CD4-positive, alpha-beta T cell (primary cell): ENCODE measurements at regions not wholly inside any gene's neighbourhood (a gene's known extent, or its start where the extent isn't known, plus 50 kb on each side); places are given as distances from the start of the nearest gene placed in this dataset.

ENCODE experiments used
- ATAC-seq: fragments of 200-7000 bp; cut with Tn5 transposase; one replicate; pipeline ENCODE4 v1.10.0; 2022; ENCODE audit warnings: mild to moderate bottlenecking; ENCODE audit not compliant: poor library complexity
- CTCF ChIA-PET: fragments of 350-600 bp; sonication (Branson Sonifier 250); formaldehyde crosslinking; loops from one replicate; lab custom pipeline; 2021; ENCODE audit warnings: antibody characterized with exemption, inconsistent platforms; lab: Charles Lee
- POLR2A ChIA-PET: fragments of 350-600 bp; sonication (Branson Sonifier 250); formaldehyde crosslinking; loops from one replicate; lab custom pipeline; 2021; ENCODE audit warnings: antibody characterized with exemption, inconsistent platforms; lab: Charles Lee
- DNase-seq, 14 experiments: peaks; one replicate each; pipeline ENCODE4 v3.0.0-alpha.2; 2013 to 2020; ENCODE audit warnings: mixed read lengths in 2 of 14
- H3K27ac ChIP-seq, 2 donors: one replicate each; pipeline versions ENCODE4 v1.5.1 to v1.7.0; 2013; ENCODE audit warnings: low read length in 2 of 2, low read depth in 1 of 2, mild to moderate bottlenecking in 1 of 2
- H3K27me3 ChIP-seq, 2 experiments: 1 replicate in 1 of 2; 2 replicates in 1 of 2; pipeline versions ENCODE4 v1.6.1 to v1.7.0; 2013; ENCODE audit warnings: low read length in 2 of 2, control low read depth in 1 of 2, mild to moderate bottlenecking in 1 of 2, moderate library complexity in 1 of 2; ENCODE audit not compliant: insufficient read depth in 2 of 2, control insufficient read depth in 1 of 2
- H3K36me3 ChIP-seq: one replicate; pipeline ENCODE4 v1.6.1; 2013; ENCODE audit warnings: low read length, control low read depth; ENCODE audit not compliant: insufficient read depth
- H3K4me1 ChIP-seq: one replicate; pipeline ENCODE4 v1.6.1; 2013; ENCODE audit warnings: low read length, control low read depth; ENCODE audit not compliant: insufficient read depth
- H3K4me3 ChIP-seq: one replicate; pipeline ENCODE4 v1.5.1; 2013; ENCODE audit warnings: mild to moderate bottlenecking, low read length, moderate library complexity
- H3K9me3 ChIP-seq, 2 experiments: 1 replicate in 1 of 2; 2 replicates in 1 of 2; pipeline versions ENCODE4 v1.6.1 to v1.7.0; 2013; ENCODE audit warnings: low read length in 2 of 2, mild to moderate bottlenecking in 2 of 2, control low read depth in 1 of 2, moderate library complexity in 1 of 2; ENCODE audit not compliant: control insufficient read depth in 1 of 2, insufficient read depth in 1 of 2
- H3K27ac Mint-ChIP-seq: one replicate; pipeline ENCODE4 v1.8.0; 2020; ENCODE audit warnings: mixed read lengths
- H3K27me3 Mint-ChIP-seq: one replicate; pipeline ENCODE4 v1.8.0; 2021; ENCODE audit warnings: mixed read lengths
- H3K36me3 Mint-ChIP-seq: one replicate; pipeline ENCODE4 v1.8.0; 2021; ENCODE audit warnings: low read depth, mixed read lengths
- H3K4me1 Mint-ChIP-seq: one replicate; pipeline ENCODE4 v1.8.0; 2021; ENCODE audit warnings: low read depth, mixed read lengths
- H3K4me3 Mint-ChIP-seq: one replicate; pipeline ENCODE4 v1.8.0; 2020; ENCODE audit warnings: mild to moderate bottlenecking, mixed read lengths
- H3K9me3 Mint-ChIP-seq: one replicate; pipeline ENCODE4 v1.8.0; 2020; ENCODE audit warnings: mixed read lengths
- intact Hi-C, 2 experiments: fragments of 100-400 bp; cut with DNase I in 1 of 2; cut with micrococcal nuclease in 1 of 2; formaldehyde crosslinking; loops; one replicate each; pipeline versions ENCODE4 v1.15.1 to v1.9.0; 2023 to 2025; cut with DNase I, micrococcal nuclease
- TF ChIP-seq, protein P1 (sequence below): fragments of 200-600 bp; IDR thresholded peaks from one replicate; pipeline ENCODE4 v1.8.0; 2022; ENCODE audit warnings: antibody characterized with exemption, mild to moderate bottlenecking

DNA sequence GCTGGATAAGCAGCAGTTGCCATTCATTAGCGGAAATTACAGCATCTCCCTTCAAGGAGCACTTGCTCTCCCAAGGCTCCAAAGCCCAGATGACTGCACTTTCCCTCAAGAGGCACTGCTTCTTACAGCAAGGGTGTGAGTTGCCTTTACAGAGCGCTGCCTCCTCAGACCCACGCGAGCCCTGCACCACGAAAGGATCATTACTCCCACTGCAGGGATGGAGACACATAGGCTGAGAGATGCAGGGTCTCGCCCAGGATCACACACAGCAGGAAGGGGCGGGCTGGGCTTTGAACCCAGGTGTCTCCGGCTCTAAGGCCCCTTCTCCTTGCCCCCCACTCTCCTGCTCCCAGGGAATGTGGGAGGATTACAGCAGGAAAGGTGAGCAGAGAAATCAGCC lies 405.5 kb downstream of the MATN1 start:
- DNase-seq (no peak), ATAC-seq (no peak)
- no peaks in the 10 kb centered on the region for H3K9me3 Mint-ChIP-seq
- H3K4me1 Mint-ChIP-seq = no peaks in the 10 kb centered on the region
- ChIA-PET POLR2A (no interaction called here), CTCF (no interaction called here)
- Histone ChIP-seq H3K27ac (no peak overlapping the region), H3K27me3 (peaks cover 2 to 5% of the 10 kb centered on the region in 2 experiments), H3K36me3 (no peaks in the 10 kb centered on the region), H3K9me3 (peaks cover 0 to 11% of the 10 kb centered on the region in 2 experiments), H3K4me3 (no peak overlapping the region), H3K4me1 (no peaks in the 10 kb centered on the region)
- intact Hi-C loops = no loop called here
- H3K27me3 Mint-ChIP-seq = peaks cover 49% of the 10 kb centered on the region
- TF ChIP-seq, protein P1, sequence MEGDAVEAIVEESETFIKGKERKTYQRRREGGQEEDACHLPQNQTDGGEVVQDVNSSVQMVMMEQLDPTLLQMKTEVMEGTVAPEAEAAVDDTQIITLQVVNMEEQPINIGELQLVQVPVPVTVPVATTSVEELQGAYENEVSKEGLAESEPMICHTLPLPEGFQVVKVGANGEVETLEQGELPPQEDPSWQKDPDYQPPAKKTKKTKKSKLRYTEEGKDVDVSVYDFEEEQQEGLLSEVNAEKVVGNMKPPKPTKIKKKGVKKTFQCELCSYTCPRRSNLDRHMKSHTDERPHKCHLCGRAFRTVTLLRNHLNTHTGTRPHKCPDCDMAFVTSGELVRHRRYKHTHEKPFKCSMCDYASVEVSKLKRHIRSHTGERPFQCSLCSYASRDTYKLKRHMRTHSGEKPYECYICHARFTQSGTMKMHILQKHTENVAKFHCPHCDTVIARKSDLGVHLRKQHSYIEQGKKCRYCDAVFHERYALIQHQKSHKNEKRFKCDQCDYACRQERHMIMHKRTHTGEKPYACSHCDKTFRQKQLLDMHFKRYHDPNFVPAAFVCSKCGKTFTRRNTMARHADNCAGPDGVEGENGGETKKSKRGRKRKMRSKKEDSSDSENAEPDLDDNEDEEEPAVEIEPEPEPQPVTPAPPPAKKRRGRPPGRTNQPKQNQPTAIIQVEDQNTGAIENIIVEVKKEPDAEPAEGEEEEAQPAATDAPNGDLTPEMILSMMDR = no peak
- H3K27ac Mint-ChIP-seq = no peak overlapping the region
- H3K4me3 Mint-ChIP-seq = no peak overlapping the region
- H3K36me3 Mint-ChIP-seq = no peaks in the 10 kb centered on the region

DNA sequence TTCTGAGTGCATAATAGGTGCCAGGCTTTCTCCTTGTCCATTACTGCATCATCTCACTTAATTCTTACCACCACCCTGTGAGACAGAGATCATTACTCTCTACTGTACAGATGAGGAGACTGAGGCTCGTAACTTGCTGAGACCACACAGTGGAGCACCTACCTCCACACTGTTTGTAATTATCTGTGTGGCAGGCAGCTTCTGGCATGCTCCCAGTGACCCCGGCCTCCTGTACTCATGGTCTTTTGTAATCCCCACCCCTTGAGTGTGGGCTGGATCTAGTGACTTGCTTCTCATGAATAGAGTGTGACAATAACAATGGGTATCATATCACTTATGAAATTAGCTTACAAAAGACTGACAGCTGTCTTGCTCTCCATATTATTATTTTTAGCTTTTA lies 407.3 kb downstream of the MATN1 start:
- no peaks in the 10 kb centered on the region for H3K36me3 ChIP-seq

DNA sequence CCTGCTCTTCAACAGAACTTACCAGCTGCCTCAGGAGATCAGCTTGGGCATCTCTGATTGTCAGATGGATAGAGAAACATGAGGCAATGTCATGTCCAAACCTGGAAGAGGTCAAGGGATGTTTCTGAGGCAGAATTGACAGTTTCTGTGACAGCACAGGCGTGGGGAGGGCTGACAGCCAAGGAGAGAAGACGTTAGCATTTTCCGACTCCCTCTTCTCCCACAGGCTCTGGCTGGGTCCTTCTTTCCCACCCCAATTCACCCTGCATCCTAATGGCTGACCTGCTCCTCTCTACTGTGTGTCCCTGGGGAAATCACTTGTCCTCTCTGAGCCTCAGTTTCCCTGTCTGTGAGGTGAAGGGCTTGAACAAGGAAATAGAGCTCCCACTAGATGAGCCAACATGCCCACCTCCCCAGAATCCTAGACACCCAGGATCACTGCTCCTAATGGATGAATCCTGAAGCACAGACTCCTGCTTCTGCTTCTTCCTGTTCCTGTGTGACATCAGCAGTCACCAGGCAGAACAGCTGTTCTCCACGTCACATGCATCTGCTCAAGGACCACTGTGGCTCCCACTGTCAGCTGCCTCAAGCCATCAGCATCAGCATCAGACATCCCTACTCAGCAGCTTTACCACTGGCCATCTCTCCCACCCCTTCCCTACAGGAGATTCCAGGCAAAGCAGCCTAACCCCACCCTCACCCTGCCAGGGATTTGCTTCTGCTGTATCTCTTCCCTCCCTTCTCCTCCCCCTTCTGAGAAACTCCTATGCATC lies 408.0 kb downstream of the MATN1 start:
- no peaks in the 10 kb centered on the region for H3K36me3 Mint-ChIP-seq
- ChIA-PET CTCF (no interaction called here), POLR2A (interaction anchor here (0.6 kb wide), 1 partner anchor 911 kb away, joined by 3 read pairs; no protein-coding TSS in a partner anchor)
- H3K27me3 Mint-ChIP-seq = peaks cover 60% of the 10 kb centered on the region
- no peak for ATAC-seq
- no peak overlapping the region for H3K27ac Mint-ChIP-seq
- Histone ChIP-seq H3K36me3 (no peaks in the 10 kb centered on the region), H3K9me3 (peaks cover 0 to 11% of the 10 kb centered on the region in 2 experiments), H3K4me1 (no peaks in the 10 kb centered on the region), H3K27ac (no peak overlapping the region), H3K27me3 (peaks cover 2 to 5% of the 10 kb centered on the region in 2 experiments), H3K4me3 (no peak overlapping the region)
- intact Hi-C loops = no loop called here
- DNase-seq = no peak
- H3K4me3 Mint-ChIP-seq = no peak overlapping the region
- TF ChIP-seq, protein P1 = no peak
- no peaks in the 10 kb centered on the region for H3K9me3 Mint-ChIP-seq
- no peaks in the 10 kb centered on the region for H3K4me1 Mint-ChIP-seq

More for the DNA sequence above, 407.3 kb downstream of the MATN1 start:
- peaks cover 56% of the 10 kb centered on the region for H3K27me3 Mint-ChIP-seq
- ATAC-seq (no peak), DNase-seq (no peak)
- TF ChIP-seq, protein P1 = no peak
- H3K27ac Mint-ChIP-seq = no peak overlapping the region
- ChIA-PET CTCF (no interaction called here), POLR2A (interaction anchor here (0.6 kb wide), 1 partner anchor 912 kb away, joined by 3 read pairs; no protein-coding TSS in a partner anchor)
- H3K27me3 ChIP-seq = peaks cover 2 to 5% of the 10 kb centered on the region in 2 experiments
- H3K4me1 ChIP-seq = no peaks in the 10 kb centered on the region
- H3K36me3 Mint-ChIP-seq = no peaks in the 10 kb centered on the region
- intact Hi-C loops = no loop called here
- H3K27ac ChIP-seq = no peak overlapping the region
- no peaks in the 10 kb centered on the region for H3K9me3 Mint-ChIP-seq
- H3K4me3 ChIP-seq = no peak overlapping the region
- peaks cover 0 to 8% of the 10 kb centered on the region in 2 experiments for H3K9me3 ChIP-seq
- no peak overlapping the region for H3K4me3 Mint-ChIP-seq
- H3K4me1 Mint-ChIP-seq = no peaks in the 10 kb centered on the region
